Mesenchymal stem cell (in vitro differentiated cells and primary cell): ENCODE measurements at regions not wholly inside any gene's neighbourhood (a gene's known extent, or its start where the extent isn't known, plus 50 kb on each side); places are given as distances from the start of the nearest gene placed in this dataset.
A peak's percentile ranks its signal among the peaks of the same experiment; 100 is the strongest.

ENCODE experiments used
- DNase-seq: peaks from one replicate; pipeline ENCODE4 v3.0.0-alpha.2; 2013
- H2AFZ ChIP-seq: one replicate; pipeline ENCODE4 v1.6.1; 2013; ENCODE audit warnings: low read depth, mild to moderate bottlenecking, control low read depth, inconsistent platforms, low read length, moderate library complexity
- H2AK5ac ChIP-seq: 2 replicates; pipeline ENCODE4 v1.6.1; 2013; ENCODE audit warnings: low read length, moderate library complexity, mild to moderate bottlenecking, inconsistent platforms; ENCODE audit not compliant: severe bottlenecking
- H2BK120ac ChIP-seq: one replicate; pipeline ENCODE4 v1.6.1; 2013; ENCODE audit warnings: low read depth, mild to moderate bottlenecking, inconsistent platforms, low read length, moderate library complexity
- H2BK12ac ChIP-seq, 2 experiments: one replicate each; pipeline ENCODE4 v1.6.1; 2013; ENCODE audit warnings: inconsistent platforms in 2 of 2, low read length in 2 of 2, mild to moderate bottlenecking in 2 of 2, moderate library complexity in 2 of 2, control low read depth in 1 of 2
- H2BK15ac ChIP-seq: one replicate; pipeline ENCODE4 v1.6.1; 2013; ENCODE audit warnings: mild to moderate bottlenecking, low read depth, inconsistent platforms; ENCODE audit not compliant: poor library complexity, severe bottlenecking
- H2BK5ac ChIP-seq: 2 replicates; pipeline ENCODE4 v1.6.1; 2013; ENCODE audit warnings: low read depth, mild to moderate bottlenecking, low read length, control low read depth, inconsistent platforms; ENCODE audit not compliant: poor library complexity, severe bottlenecking
- H3K14ac ChIP-seq, 2 experiments: one replicate each; pipeline ENCODE4 v1.6.1; 2013; ENCODE audit warnings: inconsistent platforms in 2 of 2, low read length in 2 of 2, control low read depth in 1 of 2, mild to moderate bottlenecking in 1 of 2, moderate library complexity in 1 of 2
- H3K18ac ChIP-seq, 2 experiments: one replicate each; pipeline ENCODE4 v1.6.1; 2013; ENCODE audit warnings: inconsistent platforms in 2 of 2, low read length in 2 of 2, control low read depth in 1 of 2, low read depth in 1 of 2, mild to moderate bottlenecking in 1 of 2
- H3K23ac ChIP-seq, 2 experiments: one replicate each; pipeline ENCODE4 v1.6.1; 2013; ENCODE audit warnings: inconsistent platforms in 2 of 2, low read length in 2 of 2, mild to moderate bottlenecking in 2 of 2, moderate library complexity in 2 of 2, control low read depth in 1 of 2
- H3K27ac ChIP-seq: 2 replicates; pipeline ENCODE4 v1.5.1; 2013; ENCODE audit warnings: mild to moderate bottlenecking, moderate library complexity, low read length, control low read depth, inconsistent platforms; ENCODE audit not compliant: poor library complexity, severe bottlenecking
- H3K27me3 ChIP-seq, 2 experiments: 2 replicates each; pipeline versions ENCODE4 v1.6.1 to v1.7.0; 2013; ENCODE audit warnings: low read length in 2 of 2, mild to moderate bottlenecking in 2 of 2, moderate library complexity in 2 of 2, control low read depth in 1 of 2, inconsistent platforms in 1 of 2; ENCODE audit not compliant: control insufficient read depth in 1 of 2, insufficient read depth in 1 of 2
- H3K36me3 ChIP-seq, 2 experiments: 2 replicates each; pipeline versions ENCODE4 v1.6.1 to v1.7.0; 2013; ENCODE audit warnings: low read length in 2 of 2, control low read depth in 1 of 2, inconsistent platforms in 1 of 2, low read depth in 1 of 2, mild to moderate bottlenecking in 1 of 2; ENCODE audit not compliant: insufficient read depth in 2 of 2, control insufficient read depth in 1 of 2
- H3K4ac ChIP-seq, 2 experiments: one replicate each; pipeline ENCODE4 v1.6.1; 2013; ENCODE audit warnings: inconsistent platforms in 2 of 2, low read length in 2 of 2, mild to moderate bottlenecking in 2 of 2, moderate library complexity in 2 of 2, control low read depth in 1 of 2, low read depth in 1 of 2
- H3K4me1 ChIP-seq: 2 replicates; pipeline ENCODE4 v1.6.1; 2013; ENCODE audit warnings: low read depth, low read length, control low read depth; ENCODE audit not compliant: control insufficient read depth, insufficient read depth
- H3K4me2 ChIP-seq: 2 replicates; pipeline ENCODE4 v1.6.1; 2013; ENCODE audit warnings: low read length, mild to moderate bottlenecking, inconsistent platforms; ENCODE audit not compliant: poor library complexity, severe bottlenecking
- H3K4me3 ChIP-seq, 2 experiments: 2 replicates each; pipeline versions ENCODE4 v1.5.1 to v1.7.0; 2013; ENCODE audit warnings: low read length in 2 of 2, mild to moderate bottlenecking in 2 of 2, control low read depth in 1 of 2, low read depth in 1 of 2; ENCODE audit not compliant: insufficient read depth in 1 of 2
- H3K79me1 ChIP-seq: replicated peaks from 2 replicates; pipeline ENCODE4 v1.6.1; 2013; ENCODE audit warnings: mild to moderate bottlenecking, control low read depth, low read length, inconsistent platforms; ENCODE audit not compliant: poor library complexity, severe bottlenecking
- H3K9ac ChIP-seq: 2 replicates; pipeline ENCODE4 v1.7.0; 2013; ENCODE audit warnings: mild to moderate bottlenecking, low read length, moderate library complexity
- H3K9me3 ChIP-seq: 2 replicates; pipeline ENCODE4 v1.7.0; 2013; ENCODE audit warnings: mild to moderate bottlenecking, low read length; ENCODE audit not compliant: control insufficient read depth
- H4K8ac ChIP-seq: one replicate; pipeline ENCODE4 v1.6.1; 2013; ENCODE audit warnings: inconsistent platforms, mild to moderate bottlenecking, low read length, moderate library complexity
- H4K91ac ChIP-seq: one replicate; pipeline ENCODE4 v1.6.1; 2013; ENCODE audit warnings: mild to moderate bottlenecking, low read length, inconsistent platforms
- WGBS: methylation state at CpG from one replicate; pipeline ENCODE4 v1.1.7; 2013; ENCODE audit warnings: mixed read lengths; 5-methylcytosine and 5-hydroxymethylcytosine counted together

GRCh38 chr2:18332477-18332876 is 228.0 kb downstream of the RDH14 start:
- WGBS, result 94% methylated on average over 6 of the region's 6 CpGs
- H2BK15ac ChIP-seq, result no peak overlapping the region

GRCh38 chr2:18325118-18325517 is 235.3 kb downstream of the RDH14 start:
- no peak overlapping the region for H2BK15ac ChIP-seq
- no peak overlapping the region for H3K4me2 ChIP-seq
- H3K23ac ChIP-seq, result no peak overlapping the region
- peaks cover 0 to 4% of the 10 kb centered on the region in 2 experiments for H3K27me3 ChIP-seq
- no peaks in the 10 kb centered on the region for H3K4me1 ChIP-seq
- no peaks in the 10 kb centered on the region for H3K79me1 ChIP-seq
- DNase-seq, result no peak
- no peak overlapping the region for H2BK12ac ChIP-seq
- no peak overlapping the region for H3K27ac ChIP-seq
- no peaks in the 10 kb centered on the region for H3K36me3 ChIP-seq
- no peak overlapping the region for H3K4me3 ChIP-seq
- H3K18ac ChIP-seq, result no peak overlapping the region
- WGBS, result 91% methylated on average over 2 of the region's 5 CpGs
- no peak overlapping the region for H2AK5ac ChIP-seq
- no peak overlapping the region for H3K14ac ChIP-seq
- H3K9ac ChIP-seq, result no peak overlapping the region
- H2AFZ ChIP-seq, result no peak overlapping the region
- H2BK120ac ChIP-seq, result no peak overlapping the region
- no peaks in the 10 kb centered on the region for H3K9me3 ChIP-seq
- no peak overlapping the region for H3K4ac ChIP-seq
- no peak overlapping the region for H4K8ac ChIP-seq
- H4K91ac ChIP-seq, result no peak overlapping the region
- H2BK5ac ChIP-seq, result no peak overlapping the region

More at GRCh38 chr2:18332477-18332876, 228.0 kb downstream of the RDH14 start:
- H3K9ac ChIP-seq, result no peak overlapping the region
- no peak overlapping the region for H3K4me2 ChIP-seq
- H2AK5ac ChIP-seq, result no peak overlapping the region
- no peak overlapping the region for H2BK120ac ChIP-seq
- no peak overlapping the region for H3K27ac ChIP-seq
- H2BK5ac ChIP-seq, result no peak overlapping the region
- H3K9me3 ChIP-seq, result no peaks in the 10 kb centered on the region
- H2BK12ac ChIP-seq, result no peak overlapping the region
- H2AFZ ChIP-seq, result no peak overlapping the region
- H4K91ac ChIP-seq, result no peak overlapping the region
- peak overlapping the region in 1 of 2 experiments; percentile 38 for H3K18ac ChIP-seq
- H3K4me1 ChIP-seq, result no peaks in the 10 kb centered on the region
- no peak overlapping the region for H3K23ac ChIP-seq
- H3K14ac ChIP-seq, result no peak overlapping the region
- H3K79me1 ChIP-seq, result no peaks in the 10 kb centered on the region
- H3K27me3 ChIP-seq, result no peaks in the 10 kb centered on the region
- DNase-seq, result no peak
- H3K4ac ChIP-seq, result no peak overlapping the region
- no peaks in the 10 kb centered on the region for H3K36me3 ChIP-seq
- H3K4me3 ChIP-seq, result no peak overlapping the region
- peak overlapping the region; percentile 14 for H4K8ac ChIP-seq

GRCh38 chr2:18319987-18320386 is 240.5 kb downstream of the RDH14 start:
- no peak overlapping the region for H2BK12ac ChIP-seq
- no peak overlapping the region for H4K91ac ChIP-seq
- H3K4me1 ChIP-seq, result no peaks in the 10 kb centered on the region
- H3K27ac ChIP-seq, result no peak overlapping the region
- no peak overlapping the region for H3K9ac ChIP-seq
- no peak overlapping the region for H3K4me2 ChIP-seq
- H4K8ac ChIP-seq, result no peak overlapping the region
- no peak overlapping the region for H2BK15ac ChIP-seq
- H3K4ac ChIP-seq, result no peak overlapping the region
- H2BK120ac ChIP-seq, result no peak overlapping the region
- H3K79me1 ChIP-seq, result no peaks in the 10 kb centered on the region
- H3K14ac ChIP-seq, result no peak overlapping the region
- H3K36me3 ChIP-seq, result no peaks in the 10 kb centered on the region
- no peak overlapping the region for H2AK5ac ChIP-seq
- no peak overlapping the region for H3K18ac ChIP-seq
- no peak overlapping the region for H3K23ac ChIP-seq
- H3K27me3 ChIP-seq, result no peaks in the 10 kb centered on the region
- H2BK5ac ChIP-seq, result no peak overlapping the region
- no peaks in the 10 kb centered on the region for H3K9me3 ChIP-seq
- DNase-seq, result no peak
- no peak overlapping the region for H3K4me3 ChIP-seq
- no peak overlapping the region for H2AFZ ChIP-seq

- H3K18ac ChIP-seq, result no peak overlapping the region
- no peaks in the 10 kb centered on the region for H3K36me3 ChIP-seq
- no peaks in the 10 kb centered on the region for H3K27me3 ChIP-seq
- no peak overlapping the region for H3K4me3 ChIP-seq
- H3K23ac ChIP-seq, result no peak overlapping the region
- no peak overlapping the region for H2AK5ac ChIP-seq
- H2BK12ac ChIP-seq, result no peak overlapping the region
- WGBS, result no CpG with 5 or more reads among the region's 2 CpGs
- no peak overlapping the region for H3K14ac ChIP-seq
- H2BK120ac ChIP-seq, result no peak overlapping the region
- no peak overlapping the region for H2AFZ ChIP-seq
- H3K9ac ChIP-seq, result no peak overlapping the region
- no peak for DNase-seq
- H2BK5ac ChIP-seq, result no peak overlapping the region
- no peak overlapping the region for H3K4me2 ChIP-seq
- H3K79me1 ChIP-seq, result no peaks in the 10 kb centered on the region
- no peak overlapping the region for H4K8ac ChIP-seq
- no peak overlapping the region for H2BK15ac ChIP-seq
- H3K9me3 ChIP-seq, result no peaks in the 10 kb centered on the region
- no peak overlapping the region for H4K91ac ChIP-seq
- H3K4me1 ChIP-seq, result no peaks in the 10 kb centered on the region
- H3K4ac ChIP-seq, result no peak overlapping the region
- H3K27ac ChIP-seq, result no peak overlapping the region
Observed at GRCh38 chr2:18317017-18317416, 243.4 kb downstream of the RDH14 start.
